GM23338 (cell line): ENCODE measurements at regions not wholly inside any gene's neighbourhood (a gene's known extent, or its start where the extent isn't known, plus 50 kb on each side); places are given as distances from the start of the nearest gene placed in this dataset.

Source experiments
- ATAC-seq: fragments of 200-7000 bp; cut with Tn5 transposase; 3 replicates; pipeline ENCODE4 v1.9.1; 2020
- DNase-seq: peaks from one replicate; pipeline ENCODE4 v3.0.0-alpha.2; 2015; ENCODE audit warnings: low spot score
- H2AFZ ChIP-seq: fragments of 200-600 bp; sonication (generic); 2 replicates; pipeline ENCODE4 v1.8.0; 2016; ENCODE audit warnings: antibody characterized with exemption, mild to moderate bottlenecking, moderate library complexity
- H3F3A ChIP-seq: fragments of 200-600 bp; sonication (generic); replicated peaks from 2 replicates; pipeline ENCODE4 v1.8.0; 2017; ENCODE audit warnings: antibody characterized with exemption, mixed run types, low read depth
- H3K27ac ChIP-seq: fragments of 200-600 bp; sonication (generic); 2 replicates; pipeline ENCODE4 v1.6.1; 2016; ENCODE audit warnings: low read depth
- H3K27me3 ChIP-seq: fragments of 200-600 bp; sonication (generic); 2 replicates; pipeline ENCODE4 v1.8.0; 2016; ENCODE audit warnings: mild to moderate bottlenecking, mixed run types, moderate library complexity; ENCODE audit not compliant: insufficient read depth
- H3K36me3 ChIP-seq: fragments of 200-600 bp; sonication (generic); 2 replicates; pipeline ENCODE4 v1.8.0; 2016; ENCODE audit warnings: mild to moderate bottlenecking; ENCODE audit not compliant: insufficient read depth
- H3K4me1 ChIP-seq: fragments of 200-600 bp; sonication (generic); 2 replicates; pipeline ENCODE4 v1.8.0; 2016; ENCODE audit warnings: mild to moderate bottlenecking, moderate library complexity; ENCODE audit not compliant: insufficient read depth
- H3K4me2 ChIP-seq: fragments of 200-600 bp; sonication (generic); 2 replicates; pipeline ENCODE4 v1.7.1; 2017; ENCODE audit warnings: mixed run types
- H3K4me3 ChIP-seq: fragments of 200-600 bp; sonication (generic); 2 replicates; pipeline ENCODE4 v1.6.1; 2016; ENCODE audit warnings: mixed run types
- H3K79me2 ChIP-seq: fragments of 200-600 bp; sonication (generic); replicated peaks from 2 replicates; pipeline ENCODE4 v1.8.0; 2017; ENCODE audit warnings: mild to moderate bottlenecking; ENCODE audit not compliant: insufficient read depth
- H3K9me2 ChIP-seq: fragments of 200-600 bp; sonication (generic); 2 replicates; pipeline ENCODE4 v1.8.0; 2017; ENCODE audit not compliant: insufficient read depth
- H4K20me1 ChIP-seq: fragments of 200-600 bp; sonication (generic); replicated peaks from 2 replicates; pipeline ENCODE4 v1.8.0; 2017; ENCODE audit warnings: mild to moderate bottlenecking; ENCODE audit not compliant: insufficient read depth
- H3K27ac Mint-ChIP-seq: 2 replicates; pipeline ENCODE4 v1.8.0; 2020; ENCODE audit warnings: inconsistent platforms, mild to moderate bottlenecking, moderate library complexity, mixed read lengths
- H3K27me3 Mint-ChIP-seq: 3 replicates; pipeline ENCODE4 v1.8.0; 2022; ENCODE audit warnings: low read depth, mild to moderate bottlenecking, moderate library complexity, mixed read lengths, inconsistent platforms; ENCODE audit not compliant: insufficient read depth, poor library complexity
- H3K36me3 Mint-ChIP-seq: 3 replicates; pipeline ENCODE4 v1.8.0; 2021; ENCODE audit warnings: low read depth, mild to moderate bottlenecking, inconsistent platforms, moderate library complexity, mixed read lengths
- H3K4me1 Mint-ChIP-seq: 3 replicates; pipeline ENCODE4 v1.8.0; 2020; ENCODE audit warnings: mild to moderate bottlenecking, inconsistent platforms, mixed read lengths
- H3K4me3 Mint-ChIP-seq: 3 replicates; pipeline ENCODE4 v1.8.0; 2021; ENCODE audit warnings: moderate library complexity, mild to moderate bottlenecking, inconsistent platforms, mixed read lengths
- H3K9me3 Mint-ChIP-seq: 3 replicates; pipeline ENCODE4 v1.8.0; 2020; ENCODE audit warnings: moderate library complexity, mild to moderate bottlenecking, inconsistent platforms, mixed read lengths
- JUNB ChIP-seq: IDR thresholded peaks from one replicate; pipeline ENCODE4 v1.6.1; 2016; ENCODE audit warnings: antibody characterized with exemption; ENCODE audit not compliant: unreplicated experiment
- NANOG ChIP-seq: IDR thresholded peaks from 2 replicates; pipeline ENCODE4 v1.6.1; 2016; ENCODE audit warnings: antibody characterized with exemption, borderline replicate concordance
- POLR2AphosphoS5 ChIP-seq: IDR thresholded peaks from 2 replicates; pipeline ENCODE4 v1.6.1; 2016; ENCODE audit warnings: antibody characterized with exemption, low read depth
- STAT1 ChIP-seq: IDR thresholded peaks from one replicate; pipeline ENCODE4 v1.6.1; 2016; ENCODE audit warnings: antibody characterized with exemption; ENCODE audit not compliant: unreplicated experiment
- ZNF331 ChIP-seq: fragments of 250-450 bp; sonication (Bioruptor Pico); IDR thresholded peaks from 2 replicates; pipeline ENCODE4 v1.5.0; 2020; ENCODE audit warnings: low read depth, mild to moderate bottlenecking, moderate library complexity
- TF ChIP-seq, protein P1 (sequence below), 2 experiments: fragments of 200-600 bp in 1 of 2; sonication (generic) in 1 of 2; conservative IDR thresholded peaks; 2 replicates each; pipeline versions ENCODE4 v1.5.1 to v1.6.1; 2016 to 2017; ENCODE audit warnings: antibody characterized with exemption in 2 of 2, low read depth in 2 of 2, mild to moderate bottlenecking in 2 of 2, moderate library complexity in 1 of 2
- TF ChIP-seq, protein P2 (sequence below): fragments of 250-450 bp; sonication (Bioruptor Pico); IDR thresholded peaks from 2 replicates; pipeline ENCODE4 v1.5.0; 2020; ENCODE audit warnings: mild to moderate bottlenecking, moderate library complexity

DNA sequence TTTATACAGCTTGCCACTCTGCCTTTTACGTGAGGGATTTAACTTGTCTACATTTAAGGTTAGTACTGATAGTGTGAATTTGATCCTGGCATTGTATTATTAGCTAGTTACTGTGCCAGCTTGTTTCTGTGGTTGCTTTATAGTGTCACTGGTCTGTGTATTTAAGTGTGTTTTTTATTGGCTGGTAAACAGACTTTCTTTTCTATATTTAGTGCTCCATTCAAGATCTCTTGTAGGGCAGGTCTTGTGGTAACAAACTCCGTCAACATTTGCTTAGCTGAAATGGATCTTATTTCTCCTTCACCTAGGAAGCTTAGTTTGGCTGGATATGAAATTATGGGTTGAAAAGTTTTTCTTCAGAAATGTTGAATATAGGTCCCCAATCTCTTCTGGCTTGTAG is 1971.0 kb upstream of the LRRTM1 start:
- H3K4me1 Mint-ChIP-seq, result peaks cover 2% of the 10 kb centered on the region
- DNase-seq, result no peak
- Histone ChIP-seq H3K27me3 (no peaks in the 10 kb centered on the region), H3K36me3 (no peaks in the 10 kb centered on the region), H3K4me3 (no peak overlapping the region), H3K27ac (no peak overlapping the region), H3F3A (no peaks in the 10 kb centered on the region), H4K20me1 (no peaks in the 10 kb centered on the region), H3K79me2 (no peaks in the 10 kb centered on the region), H2AFZ (no peak overlapping the region), H3K4me1 (peaks cover 3% of the 10 kb centered on the region; the same call in 1 of the 2 replicates), H3K4me2 (no peak overlapping the region), H3K9me2 (peaks cover 3% of the 10 kb centered on the region; the same call in 1 of the 2 replicates)
- H3K4me3 Mint-ChIP-seq, result no peak overlapping the region
- H3K27ac Mint-ChIP-seq, result no peak overlapping the region
- no peak for ATAC-seq
- TF ChIP-seq STAT1 (no peak), NANOG (no peak), POLR2AphosphoS5 (no peak), JUNB (no peak), ZNF331 (no peak)
- TF ChIP-seq, protein P1, sequence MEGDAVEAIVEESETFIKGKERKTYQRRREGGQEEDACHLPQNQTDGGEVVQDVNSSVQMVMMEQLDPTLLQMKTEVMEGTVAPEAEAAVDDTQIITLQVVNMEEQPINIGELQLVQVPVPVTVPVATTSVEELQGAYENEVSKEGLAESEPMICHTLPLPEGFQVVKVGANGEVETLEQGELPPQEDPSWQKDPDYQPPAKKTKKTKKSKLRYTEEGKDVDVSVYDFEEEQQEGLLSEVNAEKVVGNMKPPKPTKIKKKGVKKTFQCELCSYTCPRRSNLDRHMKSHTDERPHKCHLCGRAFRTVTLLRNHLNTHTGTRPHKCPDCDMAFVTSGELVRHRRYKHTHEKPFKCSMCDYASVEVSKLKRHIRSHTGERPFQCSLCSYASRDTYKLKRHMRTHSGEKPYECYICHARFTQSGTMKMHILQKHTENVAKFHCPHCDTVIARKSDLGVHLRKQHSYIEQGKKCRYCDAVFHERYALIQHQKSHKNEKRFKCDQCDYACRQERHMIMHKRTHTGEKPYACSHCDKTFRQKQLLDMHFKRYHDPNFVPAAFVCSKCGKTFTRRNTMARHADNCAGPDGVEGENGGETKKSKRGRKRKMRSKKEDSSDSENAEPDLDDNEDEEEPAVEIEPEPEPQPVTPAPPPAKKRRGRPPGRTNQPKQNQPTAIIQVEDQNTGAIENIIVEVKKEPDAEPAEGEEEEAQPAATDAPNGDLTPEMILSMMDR (conservative IDR thresholded peaks at IDR 0.05; ENCODE audit: low read depth in 2 of 2), result no peak
- TF ChIP-seq, protein P2, sequence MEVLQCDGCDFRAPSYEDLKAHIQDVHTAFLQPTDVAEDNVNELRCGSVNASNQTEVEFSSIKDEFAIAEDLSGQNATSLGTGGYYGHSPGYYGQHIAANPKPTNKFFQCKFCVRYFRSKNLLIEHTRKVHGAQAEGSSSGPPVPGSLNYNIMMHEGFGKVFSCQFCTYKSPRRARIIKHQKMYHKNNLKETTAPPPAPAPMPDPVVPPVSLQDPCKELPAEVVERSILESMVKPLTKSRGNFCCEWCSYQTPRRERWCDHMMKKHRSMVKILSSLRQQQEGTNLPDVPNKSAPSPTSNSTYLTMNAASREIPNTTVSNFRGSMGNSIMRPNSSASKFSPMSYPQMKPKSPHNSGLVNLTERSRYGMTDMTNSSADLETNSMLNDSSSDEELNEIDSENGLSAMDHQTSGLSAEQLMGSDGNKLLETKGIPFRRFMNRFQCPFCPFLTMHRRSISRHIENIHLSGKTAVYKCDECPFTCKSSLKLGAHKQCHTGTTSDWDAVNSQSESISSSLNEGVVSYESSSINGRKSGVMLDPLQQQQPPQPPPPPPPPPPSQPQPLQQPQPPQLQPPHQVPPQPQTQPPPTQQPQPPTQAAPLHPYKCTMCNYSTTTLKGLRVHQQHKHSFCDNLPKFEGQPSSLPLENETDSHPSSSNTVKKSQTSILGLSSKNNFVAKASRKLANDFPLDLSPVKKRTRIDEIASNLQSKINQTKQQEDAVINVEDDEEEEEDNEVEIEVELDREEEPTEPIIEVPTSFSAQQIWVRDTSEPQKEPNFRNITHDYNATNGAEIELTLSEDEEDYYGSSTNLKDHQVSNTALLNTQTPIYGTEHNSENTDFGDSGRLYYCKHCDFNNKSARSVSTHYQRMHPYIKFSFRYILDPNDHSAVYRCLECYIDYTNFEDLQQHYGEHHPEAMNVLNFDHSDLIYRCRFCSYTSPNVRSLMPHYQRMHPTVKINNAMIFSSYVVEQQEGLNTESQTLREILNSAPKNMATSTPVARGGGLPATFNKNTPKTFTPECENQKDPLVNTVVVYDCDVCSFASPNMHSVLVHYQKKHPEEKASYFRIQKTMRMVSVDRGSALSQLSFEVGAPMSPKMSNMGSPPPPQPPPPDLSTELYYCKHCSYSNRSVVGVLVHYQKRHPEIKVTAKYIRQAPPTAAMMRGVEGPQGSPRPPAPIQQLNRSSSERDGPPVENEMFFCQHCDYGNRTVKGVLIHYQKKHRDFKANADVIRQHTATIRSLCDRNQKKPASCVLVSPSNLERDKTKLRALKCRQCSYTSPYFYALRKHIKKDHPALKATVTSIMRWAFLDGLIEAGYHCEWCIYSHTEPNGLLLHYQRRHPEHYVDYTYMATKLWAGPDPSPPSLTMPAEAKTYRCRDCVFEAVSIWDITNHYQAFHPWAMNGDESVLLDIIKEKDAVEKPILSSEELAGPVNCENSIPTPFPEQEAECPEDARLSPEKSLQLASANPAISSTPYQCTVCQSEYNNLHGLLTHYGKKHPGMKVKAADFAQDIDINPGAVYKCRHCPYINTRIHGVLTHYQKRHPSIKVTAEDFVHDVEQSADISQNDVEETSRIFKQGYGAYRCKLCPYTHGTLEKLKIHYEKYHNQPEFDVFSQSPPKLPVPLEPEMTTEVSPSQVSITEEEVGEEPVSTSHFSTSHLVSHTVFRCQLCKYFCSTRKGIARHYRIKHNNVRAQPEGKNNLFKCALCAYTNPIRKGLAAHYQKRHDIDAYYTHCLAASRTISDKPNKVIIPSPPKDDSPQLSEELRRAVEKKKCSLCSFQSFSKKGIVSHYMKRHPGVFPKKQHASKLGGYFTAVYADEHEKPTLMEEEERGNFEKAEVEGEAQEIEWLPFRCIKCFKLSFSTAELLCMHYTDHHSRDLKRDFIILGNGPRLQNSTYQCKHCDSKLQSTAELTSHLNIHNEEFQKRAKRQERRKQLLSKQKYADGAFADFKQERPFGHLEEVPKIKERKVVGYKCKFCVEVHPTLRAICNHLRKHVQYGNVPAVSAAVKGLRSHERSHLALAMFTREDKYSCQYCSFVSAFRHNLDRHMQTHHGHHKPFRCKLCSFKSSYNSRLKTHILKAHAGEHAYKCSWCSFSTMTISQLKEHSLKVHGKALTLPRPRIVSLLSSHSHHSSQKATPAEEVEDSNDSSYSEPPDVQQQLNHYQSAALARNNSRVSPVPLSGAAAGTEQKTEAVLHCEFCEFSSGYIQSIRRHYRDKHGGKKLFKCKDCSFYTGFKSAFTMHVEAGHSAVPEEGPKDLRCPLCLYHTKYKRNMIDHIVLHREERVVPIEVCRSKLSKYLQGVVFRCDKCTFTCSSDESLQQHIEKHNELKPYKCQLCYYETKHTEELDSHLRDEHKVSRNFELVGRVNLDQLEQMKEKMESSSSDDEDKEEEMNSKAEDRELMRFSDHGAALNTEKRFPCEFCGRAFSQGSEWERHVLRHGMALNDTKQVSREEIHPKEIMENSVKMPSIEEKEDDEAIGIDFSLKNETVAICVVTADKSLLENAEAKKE, result no peak
- no peaks in the 10 kb centered on the region for H3K9me3 Mint-ChIP-seq
- no peaks in the 10 kb centered on the region for H3K27me3 Mint-ChIP-seq
- H3K36me3 Mint-ChIP-seq, result no peaks in the 10 kb centered on the region
